ENCODE measurements at regions not wholly inside any gene's neighbourhood (a gene's known extent, or its start where the extent isn't known, plus 50 kb on each side); places are given as distances from the start of the nearest gene placed in this dataset.

DNA sequence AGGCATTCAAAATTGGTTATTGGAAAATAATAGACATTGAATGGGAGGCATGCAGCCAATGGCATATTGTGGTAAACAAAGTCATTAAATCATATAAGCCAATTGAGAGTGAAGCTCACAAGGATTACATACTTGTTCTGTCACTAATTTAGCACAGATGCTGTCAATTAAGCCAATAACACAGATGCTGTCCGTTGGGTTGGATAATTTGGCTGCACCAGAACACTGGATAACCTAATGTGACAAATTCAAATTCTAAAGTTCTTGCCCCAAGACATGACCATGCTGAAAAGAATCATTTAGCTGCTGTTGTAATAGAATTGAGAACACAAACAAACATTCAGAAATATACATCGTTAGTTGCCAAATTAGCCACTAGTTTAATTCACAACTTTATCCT is 1796.4 kb downstream of the EFNA5 start:
- TF ChIP-seq CTCF (IDR thresholded peaks at IDR 0.05 in 4 of 5, conservative IDR thresholded peaks at IDR 0.05 in 1 of 5) (no peak), POLR2A (IDR thresholded peaks at IDR 0.05) (no peak)
